GM12892 (cell line): ENCODE measurements at regions not wholly inside any gene's neighbourhood (a gene's known extent, or its start where the extent isn't known, plus 50 kb on each side); places are given as distances from the start of the nearest gene placed in this dataset.

Experiments
- DNase-seq: peaks from one replicate; pipeline ENCODE4 v3.0.0; 2011; ENCODE audit not compliant: insufficient read length
- FAIRE-seq: peaks from 2 replicates; lab custom pipeline; 2011; peaks lifted over from hg19 to GRCh38; lab: Jason Lieb, UNC
- POLR2A ChIP-seq: IDR thresholded peaks from 2 replicates; pipeline ENCODE4 v1.6.1; 2011; ENCODE audit warnings: low read depth, low read length, control low read depth
- POLR2AphosphoS5 ChIP-seq: IDR thresholded peaks from 2 replicates; pipeline ENCODE4 v1.6.1; 2011; ENCODE audit warnings: low read depth, low read length, control low read depth
- TAF1 ChIP-seq: IDR thresholded peaks from 2 replicates; pipeline ENCODE4 v1.6.1; 2011; ENCODE audit warnings: low read depth, mild to moderate bottlenecking, control low read depth, low read length, borderline replicate concordance

DNA sequence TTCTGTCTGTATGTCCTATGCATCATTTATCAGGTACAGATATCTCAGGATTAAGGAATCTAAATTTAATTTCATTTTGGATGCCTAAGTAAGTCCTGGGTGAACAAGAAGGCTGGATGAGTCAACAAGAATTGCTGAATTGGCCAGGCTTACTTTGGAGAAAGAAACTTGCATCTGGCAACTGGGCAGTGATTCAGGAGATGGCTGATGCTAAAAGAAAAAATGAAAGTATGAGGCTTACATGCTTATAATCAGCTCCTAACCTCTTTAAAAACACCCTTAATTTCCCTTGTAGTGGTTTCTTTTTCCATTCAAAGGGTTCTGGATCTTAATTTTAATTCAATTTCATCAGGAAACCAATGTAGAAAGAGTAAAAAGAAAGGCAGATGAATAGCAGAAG is 228.8 kb upstream of the PEX5L start:
- no peak for DNase-seq
- no peak for TF ChIP-seq POLR2A
- TF ChIP-seq POLR2AphosphoS5 = no peak
- TF ChIP-seq TAF1 = no peak
- no peak for FAIRE-seq

DNA sequence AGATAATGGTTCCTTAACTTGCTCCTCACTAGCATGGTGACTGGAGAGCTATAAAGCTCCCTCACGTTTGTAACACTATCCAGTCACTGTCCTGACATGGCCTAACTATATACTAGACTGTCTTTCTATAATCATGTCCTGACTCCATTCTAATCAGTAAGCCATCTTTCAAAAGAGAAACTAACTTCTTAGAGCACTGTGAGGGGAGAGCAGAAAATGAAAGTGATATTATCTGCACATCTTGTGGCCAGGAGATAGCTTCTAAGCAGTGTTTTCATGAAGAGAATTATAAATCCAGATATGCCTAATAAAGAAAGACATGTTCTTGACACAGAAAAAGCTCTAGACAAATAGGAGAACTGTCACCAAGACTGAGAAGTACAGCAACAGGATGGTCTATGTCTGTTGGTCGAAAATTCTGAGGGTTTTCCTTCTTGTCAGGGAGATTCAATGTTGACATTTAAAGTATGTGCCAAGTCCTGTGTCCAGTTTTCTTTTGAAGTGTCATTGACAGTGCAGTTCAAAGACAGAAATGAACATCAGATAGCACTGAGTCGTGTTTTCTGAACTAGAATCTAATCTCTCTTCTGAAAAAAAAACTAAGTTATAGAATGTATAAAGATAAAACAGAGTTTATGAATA is 230.6 kb upstream of the PEX5L start:
- no peak for DNase-seq
- peak; percentile 93 for FAIRE-seq
- TF ChIP-seq POLR2A (no peak), TAF1 (no peak), POLR2AphosphoS5 (no peak)

DNA sequence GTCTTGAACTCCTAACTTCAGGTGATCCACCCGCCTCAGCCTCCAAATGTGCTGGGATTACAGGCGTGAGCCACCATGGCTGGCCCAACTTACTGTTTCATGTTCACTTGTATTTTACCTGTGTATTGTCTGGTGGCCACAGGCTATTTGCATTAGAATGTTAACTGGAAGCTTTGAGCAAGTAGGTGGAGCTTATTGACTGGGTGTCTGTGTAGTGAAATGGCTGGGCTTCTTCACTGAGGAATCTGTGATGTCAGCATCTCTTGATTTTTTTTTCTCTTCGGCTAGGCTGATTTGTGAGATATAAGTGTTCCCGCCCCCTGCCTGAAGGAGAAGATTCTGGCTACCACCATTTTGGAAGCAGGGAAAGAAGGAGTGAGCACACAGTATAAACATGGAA is 237.8 kb upstream of the PEX5L start:
- no peak for FAIRE-seq
- DNase-seq = no peak
- no peak for TF ChIP-seq POLR2AphosphoS5
- TF ChIP-seq TAF1 = no peak
- no peak for TF ChIP-seq POLR2A

DNA sequence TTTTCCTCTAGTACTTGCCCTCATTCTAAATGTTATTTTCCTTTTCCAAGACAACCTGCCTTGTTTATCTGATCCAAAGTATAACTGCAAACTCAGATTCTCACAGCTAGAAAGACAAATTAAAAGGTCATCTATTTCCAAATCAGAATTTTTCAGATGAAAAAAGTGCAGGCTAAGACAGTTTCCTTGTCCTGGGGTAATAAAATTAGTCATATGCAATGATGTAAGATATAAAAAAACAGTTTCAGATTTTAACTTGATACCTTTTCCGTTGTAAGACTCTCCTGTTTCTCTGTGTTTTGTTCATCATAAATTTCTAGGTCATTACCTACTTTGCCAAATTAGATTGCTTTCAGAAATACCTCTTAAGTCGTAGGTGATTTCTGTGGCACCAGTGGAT is 238.4 kb upstream of the PEX5L start:
- TF ChIP-seq POLR2AphosphoS5 (no peak), TAF1 (no peak), POLR2A (no peak)
- no peak for DNase-seq
- no peak for FAIRE-seq

DNA sequence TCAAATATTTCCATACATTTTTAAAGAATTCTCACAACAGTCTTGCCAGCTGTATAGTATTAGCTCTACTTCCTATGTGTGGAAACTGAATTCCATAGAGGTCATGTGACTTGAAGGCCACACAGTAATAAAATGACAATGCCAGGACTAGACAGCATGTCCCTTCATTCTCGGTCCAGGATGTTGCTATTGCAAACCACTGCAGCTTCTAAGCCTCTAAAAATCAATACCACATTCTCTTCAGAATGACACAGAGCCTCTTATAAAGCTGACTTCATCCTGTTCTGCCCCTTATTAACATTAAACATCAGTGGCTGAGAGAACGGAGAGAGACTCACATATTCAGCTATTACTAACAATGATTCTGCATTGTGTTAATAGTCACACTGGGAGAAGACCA is 240.3 kb upstream of the PEX5L start:
- FAIRE-seq (no peak), DNase-seq (no peak)
- no peak for TF ChIP-seq POLR2AphosphoS5
- no peak for TF ChIP-seq TAF1
- no peak for TF ChIP-seq POLR2A

DNA sequence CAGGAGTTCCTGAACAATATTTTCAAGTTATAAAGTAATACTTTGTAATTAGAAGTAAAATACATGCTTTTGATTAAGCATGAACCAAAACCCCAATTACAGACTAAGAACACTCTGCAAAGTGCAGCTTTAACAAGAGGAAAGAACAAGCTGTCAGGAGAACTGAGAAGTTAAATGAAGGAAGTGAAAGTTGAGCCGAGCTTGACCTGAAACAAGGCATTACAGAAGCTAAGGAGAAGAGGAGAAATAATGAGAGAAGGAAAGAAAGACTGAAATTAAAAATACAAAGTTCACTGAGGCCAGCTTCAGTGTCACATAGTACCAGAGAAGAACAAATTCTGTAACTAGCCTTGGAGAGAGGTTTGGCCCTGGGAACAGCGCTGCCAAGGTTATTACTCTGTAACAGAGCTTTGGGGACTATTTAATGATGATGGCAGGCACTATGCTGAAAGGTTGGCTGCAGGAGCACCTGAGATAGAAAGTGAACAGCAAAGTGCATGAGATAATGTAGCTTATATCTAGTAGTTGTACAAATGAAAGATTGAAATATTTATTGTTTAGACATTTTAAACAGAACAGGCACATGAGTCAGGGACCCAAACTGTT is 241.9 kb upstream of the PEX5L start:
- no peak for DNase-seq
- FAIRE-seq = peak; percentile 70

DNA sequence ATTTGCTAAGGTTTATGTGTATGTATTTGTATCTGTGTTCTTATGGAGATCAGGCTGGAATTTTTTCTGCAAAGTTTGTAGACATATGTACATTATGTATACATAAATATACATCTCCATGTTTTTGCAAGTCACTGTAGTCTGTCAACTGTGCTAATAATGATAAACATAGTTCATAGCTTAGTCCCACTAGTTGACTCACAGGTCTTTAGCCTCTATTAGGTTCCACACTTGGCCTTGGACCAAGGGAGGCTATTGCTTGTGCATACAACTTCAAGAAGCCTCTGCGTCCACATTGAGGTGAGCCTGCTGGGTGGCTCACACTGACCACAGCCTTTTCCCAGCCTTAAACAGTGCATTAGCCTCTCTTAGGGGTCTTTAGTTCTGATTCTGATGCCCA is 243.8 kb upstream of the PEX5L start:
- DNase-seq = no peak
- FAIRE-seq = no peak
- no peak for TF ChIP-seq TAF1
- no peak for TF ChIP-seq POLR2A
- no peak for TF ChIP-seq POLR2AphosphoS5

More for the DNA sequence above, 241.9 kb upstream of the PEX5L start:
- TF ChIP-seq POLR2AphosphoS5 (no peak), POLR2A (no peak), TAF1 (no peak)

DNA sequence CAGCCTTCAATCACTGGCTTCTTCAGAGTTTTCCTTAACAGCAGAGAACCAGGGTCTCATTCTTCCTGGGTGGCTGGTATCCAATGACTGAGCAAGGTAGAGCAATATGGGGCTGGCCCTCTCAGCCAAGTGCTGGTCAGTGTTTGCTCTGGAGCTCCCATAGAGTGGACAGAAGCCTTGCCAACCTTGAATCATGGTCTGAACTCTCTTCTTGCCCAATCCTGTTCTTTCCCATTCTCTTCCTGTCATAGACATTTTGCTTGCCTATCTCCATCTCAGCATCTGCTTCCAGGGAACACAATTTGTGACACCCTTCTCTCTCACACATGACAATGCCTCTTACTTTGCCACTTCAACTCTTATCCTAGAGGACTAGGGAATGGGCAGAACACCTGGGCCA is 245.6 kb upstream of the PEX5L start:
- FAIRE-seq (no peak), DNase-seq (no peak)
- TF ChIP-seq POLR2AphosphoS5 (no peak), TAF1 (no peak), POLR2A (no peak)

DNA sequence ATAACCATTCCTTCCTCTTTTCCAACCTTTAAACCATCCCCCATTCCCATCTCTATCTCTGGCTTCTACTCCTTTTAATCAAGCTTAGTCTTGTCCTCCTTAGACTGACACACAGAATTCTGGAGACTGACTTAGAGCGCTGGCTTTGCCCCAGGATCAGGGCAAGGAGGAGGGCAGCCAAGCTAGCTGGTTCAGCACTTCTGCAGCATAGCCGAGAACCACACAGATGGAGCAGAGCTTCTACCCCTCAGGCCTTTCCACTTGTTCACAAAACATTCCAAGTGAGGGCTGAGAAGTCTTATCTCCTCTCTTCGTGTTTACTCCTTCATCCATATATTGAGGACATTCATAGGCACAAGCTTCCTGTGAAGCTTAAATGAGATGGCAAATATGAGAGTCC is 246.5 kb upstream of the PEX5L start:
- TF ChIP-seq POLR2A = no peak
- no peak for TF ChIP-seq POLR2AphosphoS5
- no peak for TF ChIP-seq TAF1
- DNase-seq = no peak
- no peak for FAIRE-seq

DNA sequence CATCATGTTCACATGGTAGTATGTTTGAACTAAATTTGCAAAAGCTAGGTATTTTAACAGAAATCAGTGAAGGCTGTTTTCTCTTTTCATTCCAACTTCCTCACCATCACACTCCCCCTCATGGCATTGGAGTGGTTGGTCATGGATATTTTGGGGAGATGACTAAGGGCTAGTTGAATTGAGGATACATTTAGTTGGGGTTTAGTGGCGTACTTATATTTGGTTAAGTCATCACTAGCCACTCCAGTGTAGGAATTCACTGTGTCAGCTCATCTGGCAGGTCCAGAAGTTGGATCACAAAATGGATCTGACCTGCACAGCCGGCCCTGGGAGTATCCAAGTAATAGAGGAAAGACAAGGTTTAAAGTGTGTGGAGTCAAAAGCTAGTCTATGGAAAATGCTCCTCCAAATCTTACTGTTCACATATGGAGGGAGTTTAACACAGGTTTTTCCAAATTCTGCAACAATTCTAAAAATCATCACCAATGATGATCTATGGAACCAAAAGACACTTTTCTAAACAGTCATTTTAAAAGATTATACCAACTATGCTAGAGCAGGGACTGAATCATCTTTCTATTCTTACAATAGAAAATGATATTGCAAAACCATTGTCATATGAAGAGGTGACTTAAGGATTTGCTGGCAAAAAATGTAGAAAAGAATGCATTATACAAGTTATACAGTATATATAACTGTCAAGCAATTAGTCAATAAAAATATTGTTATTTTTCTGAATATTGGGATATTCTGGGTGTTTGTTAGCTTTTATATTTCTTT is 247.8 kb upstream of the PEX5L start:
- FAIRE-seq (no peak), DNase-seq (no peak)
- no peak for TF ChIP-seq POLR2A
- TF ChIP-seq TAF1 = no peak
- no peak for TF ChIP-seq POLR2AphosphoS5

DNA sequence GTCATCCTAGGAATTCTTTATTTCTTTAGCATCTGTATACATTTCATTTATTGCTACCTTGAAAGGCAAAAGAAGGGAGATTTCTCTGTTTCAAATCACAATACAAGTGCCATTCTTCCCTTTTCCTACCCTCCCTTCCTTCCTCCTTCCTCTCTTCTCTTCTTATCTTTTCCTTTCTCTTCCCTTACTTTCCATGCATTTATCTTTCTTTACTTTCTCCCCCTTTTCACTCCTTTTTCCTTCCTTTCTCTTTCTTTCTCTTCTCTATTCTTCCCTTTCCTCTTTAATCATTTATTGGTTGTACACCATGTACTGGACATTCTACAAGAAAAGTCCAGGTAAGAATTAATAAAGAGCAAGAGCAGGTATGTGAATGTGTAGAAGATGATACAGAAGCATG is 251.0 kb upstream of the PEX5L start:
- FAIRE-seq (no peak), DNase-seq (no peak)
- TF ChIP-seq POLR2A (no peak), POLR2AphosphoS5 (no peak)
